Neutrophil (primary cell): ENCODE measurements at regions not wholly inside any gene's neighbourhood (a gene's known extent, or its start where the extent isn't known, plus 50 kb on each side); places are given as distances from the start of the nearest gene placed in this dataset.

Experiments used
- H3K27ac ChIP-seq: fragments of 200-600 bp; sonication (generic); 2 replicates; pipeline ENCODE4 v1.5.1; 2016; ENCODE audit warnings: mild to moderate bottlenecking, moderate library complexity
- H3K27me3 ChIP-seq: fragments of 200-600 bp; sonication (generic); 2 replicates; pipeline ENCODE4 v1.6.0; 2016; ENCODE audit warnings: mild to moderate bottlenecking
- H3K36me3 ChIP-seq: fragments of 200-600 bp; sonication (generic); 2 replicates; pipeline ENCODE4 v1.5.1; 2017
- H3K4me1 ChIP-seq, 2 experiments: fragments of 200-600 bp in 1 of 2; sonication (generic) in 1 of 2; 1 replicate in 1 of 2; 2 replicates in 1 of 2; pipeline versions ENCODE4 v1.5.1 to v1.6.1; 2013 to 2016; ENCODE audit warnings: low read depth in 1 of 2, low read length in 1 of 2, mild to moderate bottlenecking in 1 of 2, moderate library complexity in 1 of 2; ENCODE audit not compliant: control insufficient read depth in 1 of 2, insufficient read depth in 1 of 2
- H3K4me3 ChIP-seq, 2 experiments: fragments of 200-600 bp in 1 of 2; sonication (generic) in 1 of 2; 1 replicate in 1 of 2; 2 replicates in 1 of 2; pipeline ENCODE4 v1.5.1; 2013 to 2016; ENCODE audit warnings: low read depth in 1 of 2, low read length in 1 of 2, mild to moderate bottlenecking in 1 of 2, moderate library complexity in 1 of 2
- H3K9me3 ChIP-seq: fragments of 200-600 bp; sonication (generic); 2 replicates; pipeline ENCODE4 v1.5.1; 2016
- TF ChIP-seq, protein P1 (sequence below): fragments of 200-600 bp; sonication (generic); IDR thresholded peaks from 2 replicates; pipeline ENCODE4 v1.5.1; 2016; ENCODE audit warnings: antibody characterized with exemption

DNA sequence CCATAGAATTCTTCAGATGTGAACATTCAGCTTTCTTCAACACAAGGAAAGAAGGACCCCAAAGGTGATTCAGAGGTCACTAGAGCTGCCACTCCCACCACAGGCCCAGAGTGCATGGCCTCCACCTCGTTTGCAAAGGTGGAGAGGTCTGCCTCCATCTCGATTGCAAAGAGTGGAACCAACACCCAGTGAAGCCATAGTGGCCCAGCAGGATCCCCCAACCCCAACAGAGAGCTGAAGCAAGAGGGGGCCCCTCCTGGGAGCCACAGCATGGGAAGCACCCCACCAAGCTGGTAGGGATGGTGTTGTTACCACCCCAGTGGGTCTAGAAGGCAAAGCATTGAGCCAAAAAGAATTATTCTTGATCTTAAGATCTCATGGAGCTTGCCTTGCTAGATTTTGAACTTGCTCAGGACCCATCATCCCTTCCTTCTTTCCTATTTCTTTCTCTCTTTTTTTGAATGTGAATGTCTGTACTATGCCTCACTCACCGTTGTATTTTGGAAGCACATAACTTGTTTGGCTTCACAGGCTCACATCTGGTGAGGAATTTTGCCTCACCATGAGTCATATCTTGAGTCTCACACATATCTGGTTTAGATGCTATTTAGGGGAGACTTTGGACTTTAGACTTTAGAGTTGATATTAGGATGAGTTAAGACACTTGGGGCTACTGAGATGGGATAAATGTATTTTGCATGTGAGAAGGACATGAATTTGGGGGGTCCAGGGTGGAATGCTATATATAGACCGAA, 119.2 kb downstream of the ANKRD60 start:
- TF ChIP-seq, protein P1, sequence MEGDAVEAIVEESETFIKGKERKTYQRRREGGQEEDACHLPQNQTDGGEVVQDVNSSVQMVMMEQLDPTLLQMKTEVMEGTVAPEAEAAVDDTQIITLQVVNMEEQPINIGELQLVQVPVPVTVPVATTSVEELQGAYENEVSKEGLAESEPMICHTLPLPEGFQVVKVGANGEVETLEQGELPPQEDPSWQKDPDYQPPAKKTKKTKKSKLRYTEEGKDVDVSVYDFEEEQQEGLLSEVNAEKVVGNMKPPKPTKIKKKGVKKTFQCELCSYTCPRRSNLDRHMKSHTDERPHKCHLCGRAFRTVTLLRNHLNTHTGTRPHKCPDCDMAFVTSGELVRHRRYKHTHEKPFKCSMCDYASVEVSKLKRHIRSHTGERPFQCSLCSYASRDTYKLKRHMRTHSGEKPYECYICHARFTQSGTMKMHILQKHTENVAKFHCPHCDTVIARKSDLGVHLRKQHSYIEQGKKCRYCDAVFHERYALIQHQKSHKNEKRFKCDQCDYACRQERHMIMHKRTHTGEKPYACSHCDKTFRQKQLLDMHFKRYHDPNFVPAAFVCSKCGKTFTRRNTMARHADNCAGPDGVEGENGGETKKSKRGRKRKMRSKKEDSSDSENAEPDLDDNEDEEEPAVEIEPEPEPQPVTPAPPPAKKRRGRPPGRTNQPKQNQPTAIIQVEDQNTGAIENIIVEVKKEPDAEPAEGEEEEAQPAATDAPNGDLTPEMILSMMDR, result no peak
- H3K4me1 ChIP-seq, result no peaks in the 10 kb centered on the region
- H3K36me3 ChIP-seq, result no peaks in the 10 kb centered on the region
- peaks cover 9% of the 10 kb centered on the region for H3K27me3 ChIP-seq
- no peaks in the 10 kb centered on the region for H3K9me3 ChIP-seq
- H3K27ac ChIP-seq, result no peak overlapping the region
- H3K4me3 ChIP-seq, result no peak overlapping the region

DNA sequence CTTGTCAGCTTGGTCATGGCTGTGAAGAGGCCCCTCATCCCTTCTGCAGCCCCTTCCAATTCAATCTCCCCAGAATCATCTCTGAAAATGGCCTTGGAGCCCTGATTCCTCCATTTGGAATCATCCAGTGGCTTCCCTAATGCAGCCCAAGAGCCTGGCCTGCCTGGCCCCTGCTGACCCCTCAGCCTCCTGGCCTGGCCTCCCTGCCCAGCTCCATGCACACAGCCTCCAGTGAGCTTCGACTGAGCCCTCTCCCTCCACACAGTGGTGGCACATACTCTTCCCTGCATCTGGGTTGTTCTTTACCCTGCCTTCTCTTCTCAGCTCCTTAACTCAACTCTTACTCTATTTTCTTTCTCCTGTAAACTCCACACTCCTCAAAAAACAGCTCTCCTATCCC, 120.9 kb downstream of the ANKRD60 start:
- Histone ChIP-seq H3K36me3 (no peaks in the 10 kb centered on the region), H3K4me3 (no peak overlapping the region), H3K27ac (no peak overlapping the region), H3K4me1 (no peaks in the 10 kb centered on the region), H3K27me3 (no peaks in the 10 kb centered on the region), H3K9me3 (no peaks in the 10 kb centered on the region)
- TF ChIP-seq, protein P1, result no peak

DNA sequence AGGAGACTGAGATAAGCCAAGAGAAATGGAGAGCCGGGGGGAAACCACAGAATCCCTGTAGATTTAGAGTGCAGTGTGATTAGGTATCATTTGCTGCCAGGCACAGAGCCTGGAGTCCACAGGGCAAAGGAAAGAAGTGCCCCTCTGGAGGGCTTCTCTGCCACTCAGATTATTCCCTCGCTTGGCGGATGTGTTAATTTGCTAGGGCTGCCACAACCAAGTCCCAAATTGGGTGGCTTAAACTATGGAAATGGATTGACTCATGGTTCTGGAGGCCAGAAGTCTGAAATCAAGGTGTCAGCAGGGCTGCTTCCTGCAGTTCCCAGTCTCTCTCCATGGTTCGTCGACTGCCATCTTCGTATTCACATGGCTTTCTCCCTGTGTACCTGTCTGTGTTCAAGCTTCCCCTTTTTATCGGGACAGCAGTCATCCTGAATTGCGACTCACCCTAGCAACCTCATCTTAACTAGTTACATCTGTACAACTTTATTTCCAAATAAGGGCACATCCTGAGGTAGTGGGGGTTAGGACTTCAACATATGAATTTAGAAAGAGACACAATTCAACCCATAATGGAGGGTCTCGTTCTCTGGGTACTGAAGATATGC, 122.2 kb downstream of the ANKRD60 start:
- H3K27ac ChIP-seq, result no peak overlapping the region
- H3K4me1 ChIP-seq, result no peaks in the 10 kb centered on the region
- no peaks in the 10 kb centered on the region for H3K27me3 ChIP-seq
- H3K4me3 ChIP-seq, result no peak overlapping the region
- no peaks in the 10 kb centered on the region for H3K9me3 ChIP-seq
- TF ChIP-seq, protein P1, result no peak
- no peaks in the 10 kb centered on the region for H3K36me3 ChIP-seq

DNA sequence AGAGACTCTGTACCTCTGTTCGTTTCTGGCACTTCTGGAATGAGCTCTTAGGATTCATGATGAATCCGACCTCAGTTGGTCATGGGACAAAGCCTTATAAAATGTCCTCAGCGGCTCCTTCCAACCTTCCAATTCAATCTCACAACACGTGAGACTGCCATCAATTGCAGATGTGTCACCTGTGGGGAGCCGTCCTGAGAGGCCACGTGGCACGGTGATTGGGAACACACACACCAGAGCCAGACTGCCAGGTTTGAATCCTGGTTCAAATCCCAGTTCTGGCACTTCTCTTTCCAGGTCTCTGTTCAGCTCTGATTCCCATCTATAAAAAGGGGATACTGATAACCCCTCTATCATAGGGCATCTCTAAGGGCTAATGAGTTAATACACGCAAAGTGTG, 124.5 kb downstream of the ANKRD60 start:
- Histone ChIP-seq H3K9me3 (no peaks in the 10 kb centered on the region), H3K36me3 (no peaks in the 10 kb centered on the region), H3K4me3 (no peak overlapping the region), H3K27ac (no peak overlapping the region), H3K27me3 (no peaks in the 10 kb centered on the region), H3K4me1 (no peaks in the 10 kb centered on the region)
- TF ChIP-seq, protein P1, result no peak

DNA sequence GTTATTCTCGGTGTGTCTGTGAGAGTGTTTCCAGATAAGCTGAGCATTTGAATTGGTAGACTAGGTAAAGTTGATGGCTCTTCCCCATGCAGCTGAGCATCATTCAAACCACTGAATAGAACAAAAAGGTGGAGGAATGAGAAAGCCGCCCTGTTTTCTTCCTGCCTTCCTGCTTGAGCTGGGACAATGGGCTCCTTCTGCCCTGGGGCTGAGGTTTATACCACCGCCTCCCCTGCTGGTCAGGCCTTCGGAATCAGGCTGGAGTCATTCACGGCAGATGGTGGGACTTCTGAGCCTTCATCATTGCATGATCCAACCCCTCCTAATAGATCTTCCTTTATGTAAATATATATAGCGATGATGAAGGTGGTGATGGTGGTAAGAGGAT, 124.9 kb downstream of the ANKRD60 start:
- Histone ChIP-seq H3K9me3 (no peaks in the 10 kb centered on the region), H3K4me1 (no peaks in the 10 kb centered on the region), H3K27ac (no peak overlapping the region), H3K36me3 (no peaks in the 10 kb centered on the region), H3K4me3 (no peak overlapping the region), H3K27me3 (no peaks in the 10 kb centered on the region)
- TF ChIP-seq, protein P1, result no peak
